Keratinocyte (primary cell): ENCODE measurements at regions not wholly inside any gene's neighbourhood (a gene's known extent, or its start where the extent isn't known, plus 50 kb on each side); places are given as distances from the start of the nearest gene placed in this dataset.

Experiments used
- DNase-seq: peaks from one replicate; pipeline ENCODE4 v3.0.0-alpha.2; 2011; ENCODE audit warnings: low read depth, missing footprints, low spot score
- FAIRE-seq: peaks from 2 replicates; lab custom pipeline; 2011; peaks lifted over from hg19 to GRCh38; lab: Jason Lieb, UNC
- H2AFZ ChIP-seq: 2 replicates; pipeline ENCODE4 v1.6.0; 2012; ENCODE audit warnings: low read length, control low read depth, inconsistent platforms; ENCODE audit not compliant: control insufficient read depth
- H3K27ac ChIP-seq: 2 replicates; pipeline ENCODE4 v1.5.1; 2011; ENCODE audit warnings: low read length; ENCODE audit not compliant: control insufficient read depth, insufficient read depth
- H3K27me3 ChIP-seq: 3 replicates; pipeline ENCODE4 v1.6.0; 2011; ENCODE audit warnings: low read length; ENCODE audit not compliant: control insufficient read depth, insufficient read depth; ENCODE audit errors: extremely low read depth
- H3K36me3 ChIP-seq, 2 experiments: 2 replicates in 1 of 2; 3 replicates in 1 of 2; pipeline ENCODE4 v1.5.1; 2011; ENCODE audit warnings: low read length in 2 of 2, mild to moderate bottlenecking in 1 of 2; ENCODE audit not compliant: control insufficient read depth in 2 of 2, insufficient read depth in 2 of 2; ENCODE audit errors: extremely low read depth in 1 of 2
- H3K4me1 ChIP-seq: 3 replicates; pipeline ENCODE4 v1.5.1; 2011; ENCODE audit warnings: low read length; ENCODE audit not compliant: control insufficient read depth, insufficient read depth; ENCODE audit errors: extremely low read depth
- H3K4me2 ChIP-seq: 3 replicates; pipeline ENCODE4 v1.6.0; 2011; ENCODE audit warnings: low read depth, low read length; ENCODE audit not compliant: control insufficient read depth, insufficient read depth; ENCODE audit errors: extremely low read depth
- H3K4me3 ChIP-seq, 3 experiments: fragments of 200-600 bp in 1 of 3; sonication (generic) in 1 of 3; 2 replicates in 2 of 3; 3 replicates in 1 of 3; pipeline ENCODE4 v1.5.1; 2011 to 2016; ENCODE audit warnings: low read length in 3 of 3, mild to moderate bottlenecking in 3 of 3, control low read depth in 2 of 3, inconsistent platforms in 1 of 3, low read depth in 1 of 3, mixed read lengths in 1 of 3, mixed run types in 1 of 3, moderate library complexity in 1 of 3; ENCODE audit not compliant: control insufficient read depth in 2 of 3, insufficient read depth in 2 of 3; ENCODE audit errors: extremely low read depth in 1 of 3
- H3K79me2 ChIP-seq: 2 replicates; pipeline ENCODE4 v1.6.0; 2012; ENCODE audit warnings: low read length; ENCODE audit not compliant: control insufficient read depth, insufficient read depth
- H3K9ac ChIP-seq: 3 replicates; pipeline ENCODE4 v1.6.0; 2011; ENCODE audit warnings: low read length; ENCODE audit not compliant: control insufficient read depth, insufficient read depth; ENCODE audit errors: extremely low read depth
- H3K9me1 ChIP-seq: 3 replicates; pipeline ENCODE4 v1.6.0; 2011; ENCODE audit warnings: low read length; ENCODE audit not compliant: control insufficient read depth, insufficient read depth; ENCODE audit errors: extremely low read depth
- H3K9me3 ChIP-seq: 2 replicates; pipeline ENCODE4 v1.5.1; 2012; ENCODE audit warnings: low read depth, low read length; ENCODE audit not compliant: control insufficient read depth
- H4K20me1 ChIP-seq: 3 replicates; pipeline ENCODE4 v1.6.0; 2011; ENCODE audit warnings: low read length; ENCODE audit not compliant: control insufficient read depth, insufficient read depth; ENCODE audit errors: extremely low read depth
- EZH2 ChIP-seq: IDR thresholded peaks from one replicate; pipeline ENCODE4 v1.6.1; 2012; ENCODE audit warnings: inconsistent platforms, mild to moderate bottlenecking, low read length, moderate library complexity
- dilution Hi-C: fragments of 300-500 bp; cut with MboI; formaldehyde crosslinking; loops from one replicate; pipeline ENCODE4 v1.7.0; 2020; ENCODE audit warnings: low sequenced_read_pairs; ENCODE audit not compliant: extremely low pct_ligation_motif_present
- TF ChIP-seq, protein P1 (sequence below), 3 experiments: IDR thresholded peaks in 1 of 3; conservative IDR thresholded peaks in 1 of 3; optimal IDR thresholded peaks in 1 of 3; 2 replicates in 2 of 3; 3 replicates in 1 of 3; pipeline versions ENCODE3 to v1.5.1; 2011; ENCODE audit warnings: low read length in 3 of 3, mild to moderate bottlenecking in 3 of 3, moderate library complexity in 2 of 3, control low read depth in 1 of 3, inconsistent platforms in 1 of 3; ENCODE audit not compliant: insufficient read depth in 2 of 3; ENCODE audit errors: extremely low read depth in 1 of 3

- dilution Hi-C loops: no loop called here
- no peaks in the 10 kb centered on the region for H3K36me3 ChIP-seq
- no peak overlapping the region for H2AFZ ChIP-seq
- H3K4me2 ChIP-seq: no peak overlapping the region
- FAIRE-seq (no peak), DNase-seq (no peak)
- H3K9me3 ChIP-seq: no peaks in the 10 kb centered on the region
- H3K9me1 ChIP-seq: no peaks in the 10 kb centered on the region
- no peak overlapping the region for H3K4me3 ChIP-seq
- H4K20me1 ChIP-seq: no peaks in the 10 kb centered on the region
- H3K4me1 ChIP-seq: no peaks in the 10 kb centered on the region
- H3K27ac ChIP-seq: no peak overlapping the region
- TF ChIP-seq, protein P1, sequence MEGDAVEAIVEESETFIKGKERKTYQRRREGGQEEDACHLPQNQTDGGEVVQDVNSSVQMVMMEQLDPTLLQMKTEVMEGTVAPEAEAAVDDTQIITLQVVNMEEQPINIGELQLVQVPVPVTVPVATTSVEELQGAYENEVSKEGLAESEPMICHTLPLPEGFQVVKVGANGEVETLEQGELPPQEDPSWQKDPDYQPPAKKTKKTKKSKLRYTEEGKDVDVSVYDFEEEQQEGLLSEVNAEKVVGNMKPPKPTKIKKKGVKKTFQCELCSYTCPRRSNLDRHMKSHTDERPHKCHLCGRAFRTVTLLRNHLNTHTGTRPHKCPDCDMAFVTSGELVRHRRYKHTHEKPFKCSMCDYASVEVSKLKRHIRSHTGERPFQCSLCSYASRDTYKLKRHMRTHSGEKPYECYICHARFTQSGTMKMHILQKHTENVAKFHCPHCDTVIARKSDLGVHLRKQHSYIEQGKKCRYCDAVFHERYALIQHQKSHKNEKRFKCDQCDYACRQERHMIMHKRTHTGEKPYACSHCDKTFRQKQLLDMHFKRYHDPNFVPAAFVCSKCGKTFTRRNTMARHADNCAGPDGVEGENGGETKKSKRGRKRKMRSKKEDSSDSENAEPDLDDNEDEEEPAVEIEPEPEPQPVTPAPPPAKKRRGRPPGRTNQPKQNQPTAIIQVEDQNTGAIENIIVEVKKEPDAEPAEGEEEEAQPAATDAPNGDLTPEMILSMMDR (optimal IDR thresholded peaks at IDR 0.05 in 1 of 3, IDR thresholded peaks at IDR 0.05 in 1 of 3, conservative IDR thresholded peaks at IDR 0.05 in 1 of 3; ENCODE audit: extremely low read depth in 1 of 3, insufficient read depth in 2 of 3, low read length in 3 of 3): no peak
- TF ChIP-seq EZH2: no peak
- peaks cover 4% of the 10 kb centered on the region for H3K27me3 ChIP-seq
- no peaks in the 10 kb centered on the region for H3K79me2 ChIP-seq
- H3K9ac ChIP-seq: no peak overlapping the region
Measured at GRCh38 chr11:19551457-19551856, 161.2 kb upstream of the NAV2 start.

- H2AFZ ChIP-seq: no peak overlapping the region
- H3K79me2 ChIP-seq: no peaks in the 10 kb centered on the region
- H3K9me3 ChIP-seq: no peaks in the 10 kb centered on the region
- TF ChIP-seq EZH2: no peak
- peaks cover 4% of the 10 kb centered on the region for H3K27me3 ChIP-seq
- no peak overlapping the region for H3K4me2 ChIP-seq
- no peaks in the 10 kb centered on the region for H3K4me1 ChIP-seq
- H3K27ac ChIP-seq: no peak overlapping the region
- no peaks in the 10 kb centered on the region for H3K36me3 ChIP-seq
- no peak for DNase-seq
- no peak for FAIRE-seq
- H3K4me3 ChIP-seq: no peak overlapping the region
- H3K9ac ChIP-seq: no peak overlapping the region
- dilution Hi-C loops: no loop called here
- H3K9me1 ChIP-seq: no peaks in the 10 kb centered on the region
- no peaks in the 10 kb centered on the region for H4K20me1 ChIP-seq
Measured at GRCh38 chr11:19547044-19547443, 165.6 kb upstream of the NAV2 start.

GRCh38 chr11:19546325-19546724 is 166.3 kb upstream of the NAV2 start:
- Histone ChIP-seq H3K27ac (no peak overlapping the region), H4K20me1 (no peaks in the 10 kb centered on the region), H3K27me3 (peaks cover 2% of the 10 kb centered on the region), H3K9ac (no peak overlapping the region), H3K4me2 (no peak overlapping the region), H3K4me1 (no peaks in the 10 kb centered on the region), H2AFZ (no peak overlapping the region), H3K79me2 (no peaks in the 10 kb centered on the region), H3K36me3 (no peaks in the 10 kb centered on the region), H3K9me3 (no peaks in the 10 kb centered on the region), H3K4me3 (no peak overlapping the region), H3K9me1 (no peaks in the 10 kb centered on the region)
- dilution Hi-C loops: no loop called here
- FAIRE-seq (no peak), DNase-seq (no peak)
- no peak for TF ChIP-seq EZH2
- TF ChIP-seq, protein P1 (optimal IDR thresholded peaks at IDR 0.05 in 1 of 3, IDR thresholded peaks at IDR 0.05 in 1 of 3, conservative IDR thresholded peaks at IDR 0.05 in 1 of 3; ENCODE audit: extremely low read depth in 1 of 3, insufficient read depth in 2 of 3, low read length in 3 of 3): no peak
